Natural killer cell treated with Interleukin-12 subunit alpha and Interleukin-12 subunit beta and Interleukin-15 and Interleukin-18, amount 100 ng/mL, for 72 hours (primary cell): ENCODE measurements at regions not wholly inside any gene's neighbourhood (a gene's known extent, or its start where the extent isn't known, plus 50 kb on each side); places are given as distances from the start of the nearest gene placed in this dataset.
"Not testable (repeated sequence)": the region's sequence is repeated elsewhere in the genome, so short reads cannot be mapped to it uniquely, and the experiment has no call there.

Experiments used
- ATAC-seq, 2 donors: fragments of 150-1000 bp; cut with Tn5 transposase in 1 of 2; sonication (Bioruptor Pico), chemical (Tn5 transposase) in 1 of 2; 2 replicates each; pipeline ENCODE4 v1.10.0; 2021
- DNase-seq: peaks from one replicate; pipeline ENCODE4 v3.0.0; 2022; ENCODE audit warnings: low spot score
- H3K27ac Mint-ChIP-seq, 2 donors: 1 replicate in 1 of 2; 2 replicates in 1 of 2; pipeline ENCODE4 v1.8.0; 2022; ENCODE audit warnings: mixed read lengths in 2 of 2, mild to moderate bottlenecking in 1 of 2, moderate library complexity in 1 of 2
- H3K27me3 Mint-ChIP-seq, 2 donors: 1 replicate in 1 of 2; 2 replicates in 1 of 2; pipeline ENCODE4 v1.8.0; 2022; ENCODE audit warnings: mixed read lengths in 2 of 2
- H3K36me3 Mint-ChIP-seq: one replicate; pipeline ENCODE4 v1.8.0; 2022; ENCODE audit warnings: mixed read lengths
- H3K4me1 Mint-ChIP-seq, 2 donors: 1 replicate in 1 of 2; 2 replicates in 1 of 2; pipeline ENCODE4 v1.8.0; 2022; ENCODE audit warnings: low read depth in 2 of 2, mixed read lengths in 2 of 2, mild to moderate bottlenecking in 1 of 2
- H3K4me3 Mint-ChIP-seq: one replicate; pipeline ENCODE4 v1.8.0; 2022; ENCODE audit warnings: mixed read lengths
- H3K9me3 Mint-ChIP-seq: 2 replicates; pipeline ENCODE4 v1.8.0; 2022; ENCODE audit warnings: mixed read lengths

DNA sequence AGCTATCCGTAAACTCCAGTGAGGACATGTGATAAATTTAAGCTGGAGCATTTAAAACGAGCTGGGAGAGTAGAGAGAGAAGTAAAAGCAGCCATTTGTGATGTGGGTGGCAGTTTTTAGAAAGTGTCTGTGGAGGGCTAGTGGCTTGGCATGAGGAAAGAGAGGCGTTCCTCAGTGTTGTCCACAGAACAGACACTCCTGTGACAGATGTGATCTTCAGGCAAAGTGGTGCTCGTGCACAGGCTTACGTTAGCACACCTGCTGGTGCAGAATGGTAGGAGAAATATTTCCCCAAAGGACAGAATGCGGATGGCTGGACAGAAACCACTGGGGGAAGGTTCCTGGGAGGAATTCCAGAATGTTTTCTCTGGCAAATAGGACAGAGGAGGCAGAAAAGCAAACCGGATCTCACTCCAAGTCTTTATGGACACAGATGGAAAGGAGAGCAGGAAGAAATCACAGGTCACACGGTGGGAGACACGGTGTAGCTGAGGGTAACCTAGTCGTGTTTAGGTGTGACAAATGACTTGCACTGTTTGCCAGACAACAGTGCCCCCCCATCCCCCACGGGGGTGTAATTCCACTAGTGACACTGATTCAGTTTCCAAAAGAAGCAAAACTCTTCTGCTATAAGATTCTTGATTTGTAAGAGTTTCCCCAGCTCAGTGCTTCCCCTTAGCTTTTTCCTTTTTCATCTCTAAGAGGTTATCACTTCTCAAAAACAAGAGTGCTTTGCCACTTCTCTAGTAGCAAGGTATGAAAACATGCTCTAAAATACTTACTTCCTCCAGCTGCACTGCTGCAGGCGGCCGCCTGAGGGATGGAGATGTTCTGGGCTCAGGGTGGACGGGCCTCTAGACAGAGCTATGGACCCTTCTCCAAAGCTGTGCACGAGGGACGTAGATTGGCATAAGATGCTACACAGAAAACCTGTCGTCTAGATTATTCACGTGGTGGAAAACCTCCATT lies 293.2 kb downstream of the QKI start:
- peak overlapping the region in 1 of 2 donors; percentile 44 for H3K27ac Mint-ChIP-seq

DNA sequence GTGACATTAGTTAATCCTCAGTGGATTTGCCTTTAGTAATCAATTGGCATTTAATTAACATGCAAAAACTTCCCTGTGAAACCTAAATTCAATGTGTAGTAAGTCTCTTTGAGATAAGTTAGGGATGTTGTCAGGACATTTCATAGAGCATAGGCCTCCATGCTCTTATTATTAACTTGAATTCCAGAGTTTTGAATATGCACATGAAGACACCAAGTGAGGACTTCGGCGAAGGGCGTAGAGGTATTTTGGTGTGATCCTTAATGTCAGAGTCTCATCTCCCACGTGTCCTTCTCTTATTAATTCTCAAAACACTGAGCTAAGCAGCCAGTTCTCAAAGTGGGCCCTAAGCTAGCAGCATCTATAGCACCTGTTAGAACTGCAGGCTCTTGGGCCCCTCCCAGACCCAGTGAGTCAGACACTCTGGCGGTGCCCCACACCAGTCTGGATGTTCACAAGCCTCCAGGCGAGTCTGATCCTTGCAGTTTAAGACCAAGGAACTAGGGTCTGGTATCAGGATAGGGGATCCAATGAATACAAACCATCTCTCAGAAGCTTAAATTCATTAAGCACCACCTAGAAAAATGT lies 292.1 kb downstream of the QKI start:
- DNase-seq (no peak), ATAC-seq (no peak)
- Mint-ChIP-seq H3K4me1 (peaks cover 17 to 27% of the 10 kb centered on the region in 2 donors), H3K27me3 (peaks cover 12 to 28% of the 10 kb centered on the region in 2 donors), H3K4me3 (no peak overlapping the region), H3K36me3 (no peaks in the 10 kb centered on the region), H3K27ac (no peak overlapping the region), H3K9me3 (no peaks in the 10 kb centered on the region)

More for the DNA sequence above, 293.2 kb downstream of the QKI start:
- Mint-ChIP-seq H3K9me3 (no peaks in the 10 kb centered on the region), H3K27me3 (peaks cover 6 to 17% of the 10 kb centered on the region in 2 donors), H3K4me1 (peaks cover 24 to 32% of the 10 kb centered on the region in 2 donors), H3K4me3 (peak overlapping the region; percentile 71), H3K36me3 (no peaks in the 10 kb centered on the region)
- no peak for DNase-seq
- no peak for ATAC-seq

DNA sequence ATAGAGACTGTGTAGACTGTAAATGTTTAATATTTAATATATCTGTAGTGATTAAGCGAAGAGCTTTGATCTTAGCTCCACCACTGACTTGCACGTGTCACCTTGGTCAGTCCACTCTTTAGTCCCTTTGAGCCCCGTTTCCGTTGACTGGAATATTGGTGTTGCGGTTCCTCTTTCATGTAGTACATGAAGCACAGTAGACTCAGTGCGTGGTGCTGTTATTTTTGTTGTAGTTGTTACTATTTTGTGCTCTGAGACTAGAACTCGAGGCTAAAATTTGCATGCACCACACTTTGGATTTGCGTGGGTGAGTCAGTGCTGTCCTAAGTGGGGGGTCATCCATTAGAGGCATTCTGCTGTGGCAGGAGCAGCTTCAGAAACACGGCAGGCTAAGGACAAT lies 291.4 kb downstream of the QKI start:
- peaks cover 12 to 28% of the 10 kb centered on the region in 2 donors for H3K27me3 Mint-ChIP-seq
- no peak overlapping the region for H3K4me3 Mint-ChIP-seq
- no peaks in the 10 kb centered on the region for H3K36me3 Mint-ChIP-seq
- ATAC-seq, result no peak
- peaks cover 12 to 22% of the 10 kb centered on the region in 2 donors for H3K4me1 Mint-ChIP-seq
- H3K27ac Mint-ChIP-seq, result no peak overlapping the region
- no peaks in the 10 kb centered on the region for H3K9me3 Mint-ChIP-seq
- no peak for DNase-seq

DNA sequence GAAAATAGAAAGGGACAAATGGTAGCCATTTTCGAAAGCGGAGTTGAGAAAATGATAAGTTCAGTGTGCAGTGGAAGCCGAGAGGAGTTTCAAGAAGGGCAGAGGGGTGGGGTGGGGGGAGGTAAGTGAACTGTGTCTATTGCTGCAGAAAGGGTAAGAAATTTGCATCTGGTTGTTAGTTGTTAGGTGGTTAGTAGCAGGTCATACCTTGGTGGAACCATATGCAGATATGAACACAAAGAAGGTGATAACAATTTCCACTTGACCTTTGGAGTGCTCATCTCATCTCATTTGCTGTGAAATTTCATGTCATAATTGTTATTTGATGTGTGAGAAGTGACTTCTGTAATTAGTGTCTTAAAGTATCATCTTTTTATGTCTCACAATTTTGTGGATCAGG lies 288.2 kb downstream of the QKI start:
- DNase-seq, result no peak
- Mint-ChIP-seq H3K4me1 (peaks cover 6 to 9% of the 10 kb centered on the region in 2 donors), H3K4me3 (no peak overlapping the region), H3K36me3 (no peaks in the 10 kb centered on the region), H3K27ac (no peak overlapping the region), H3K9me3 (no peaks in the 10 kb centered on the region), H3K27me3 (peaks cover 19 to 44% of the 10 kb centered on the region in 2 donors)
- ATAC-seq, result no peak

DNA sequence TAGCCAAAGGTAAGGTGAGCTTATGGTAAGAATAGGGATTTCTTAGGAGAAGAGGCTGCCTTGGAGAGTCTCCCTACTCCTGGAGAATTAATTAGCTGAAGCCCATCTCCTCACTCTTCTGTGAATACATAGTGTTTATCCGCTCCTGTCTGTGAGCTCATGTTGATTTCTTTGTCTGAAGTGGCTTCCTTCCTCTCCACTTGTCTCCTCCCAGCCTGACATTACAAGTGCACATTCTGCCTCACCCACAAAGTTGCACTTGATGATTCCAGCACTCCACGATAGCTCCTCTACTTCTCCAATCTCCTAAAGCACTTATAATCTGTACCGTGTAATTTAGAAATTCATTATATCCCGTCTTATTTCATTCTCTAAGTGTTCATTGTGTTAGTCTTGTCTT lies 287.2 kb downstream of the QKI start:
- Mint-ChIP-seq H3K27me3 (peaks cover 20 to 37% of the 10 kb centered on the region in 2 donors), H3K4me1 (peaks cover 0 to 4% of the 10 kb centered on the region in 2 donors), H3K4me3 (no peak overlapping the region), H3K36me3 (no peaks in the 10 kb centered on the region), H3K27ac (no peak overlapping the region), H3K9me3 (no peaks in the 10 kb centered on the region)
- DNase-seq, result no peak
- no peak for ATAC-seq

DNA sequence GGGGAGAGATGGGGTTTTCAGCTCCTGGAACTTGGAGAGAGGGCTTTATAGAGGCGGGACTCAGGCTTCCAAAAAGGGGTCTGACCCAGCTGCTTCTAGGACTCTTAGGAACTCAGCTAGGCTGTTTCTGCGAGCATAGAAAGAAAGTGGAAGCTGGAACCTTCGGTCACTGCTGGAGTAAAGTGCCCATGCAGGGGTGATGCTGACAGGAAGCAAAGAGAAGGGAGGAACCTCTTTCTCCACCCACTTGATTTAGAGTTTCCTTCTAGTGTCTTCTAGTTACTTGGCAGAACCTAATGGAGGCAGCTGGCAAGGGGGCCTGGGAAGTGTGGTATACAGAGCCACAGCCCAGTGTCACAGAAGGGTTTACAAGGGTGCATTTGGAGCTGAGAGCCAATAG lies 283.6 kb downstream of the QKI start:
- Mint-ChIP-seq H3K27me3 (peaks cover 22 to 28% of the 10 kb centered on the region in 2 donors), H3K36me3 (no peaks in the 10 kb centered on the region), H3K27ac (no peak overlapping the region), H3K4me3 (no peak overlapping the region), H3K9me3 (no peaks in the 10 kb centered on the region), H3K4me1 (peaks cover 11 to 18% of the 10 kb centered on the region in 2 donors)
- no peak for ATAC-seq
- no peak for DNase-seq

DNA sequence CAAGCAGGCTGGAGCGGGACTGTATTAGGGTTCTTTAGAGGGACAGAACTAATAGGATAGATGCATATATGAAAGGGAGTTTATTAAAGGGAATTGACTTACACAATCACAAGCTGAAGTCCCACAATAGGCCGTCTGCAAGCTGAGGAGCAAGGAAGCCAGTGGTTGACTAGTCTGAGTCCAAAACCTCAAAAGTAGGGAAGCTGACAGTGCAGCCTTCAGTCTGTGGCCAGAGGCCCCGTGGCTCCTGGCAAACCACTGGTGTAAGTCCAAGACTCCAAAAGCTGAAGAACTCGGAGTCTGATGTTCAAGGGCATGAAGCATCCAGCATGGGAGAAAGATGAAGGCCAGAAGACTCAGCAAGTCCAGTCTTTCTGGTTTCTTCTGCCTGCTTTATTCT lies 281.8 kb downstream of the QKI start:
- ATAC-seq, H3K36me3 Mint-ChIP-seq, H3K9me3 Mint-ChIP-seq, H3K4me3 Mint-ChIP-seq, DNase-seq, H3K27ac Mint-ChIP-seq: not testable (repeated sequence)
- Mint-ChIP-seq H3K4me1 (peaks cover 11 to 18% of the 10 kb centered on the region in 2 donors), H3K27me3 (peaks cover 16 to 17% of the 10 kb centered on the region in 2 donors)

DNA sequence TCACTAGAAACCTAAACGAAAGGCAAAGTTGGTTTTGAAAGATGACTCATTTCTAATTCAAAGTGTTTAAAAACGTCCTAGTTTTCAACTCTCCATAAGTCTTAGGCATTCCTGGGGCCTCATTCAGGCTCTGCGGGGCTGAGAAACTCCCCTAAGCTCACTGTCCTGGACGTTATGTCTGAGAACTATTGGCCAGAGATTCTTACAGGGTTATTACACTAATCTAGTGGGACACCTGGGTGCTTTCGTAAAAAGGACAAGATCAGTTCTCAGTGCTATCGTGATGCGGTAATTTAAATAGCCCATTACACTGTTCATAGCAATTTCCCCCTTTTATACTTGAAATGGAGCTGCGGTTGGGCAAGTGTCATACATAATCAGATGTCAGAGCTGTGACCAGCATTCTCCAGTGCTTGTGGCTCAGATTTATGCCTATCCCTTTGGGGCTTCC lies 280.9 kb downstream of the QKI start:
- H3K4me3 Mint-ChIP-seq, result no peak overlapping the region
- peaks cover 11 to 18% of the 10 kb centered on the region in 2 donors for H3K4me1 Mint-ChIP-seq
- H3K36me3 Mint-ChIP-seq, result no peaks in the 10 kb centered on the region
- no peak overlapping the region for H3K27ac Mint-ChIP-seq
- H3K27me3 Mint-ChIP-seq, result peaks cover 16 to 20% of the 10 kb centered on the region in 2 donors
- no peaks in the 10 kb centered on the region for H3K9me3 Mint-ChIP-seq
- no peak for ATAC-seq
- DNase-seq, result no peak

DNA sequence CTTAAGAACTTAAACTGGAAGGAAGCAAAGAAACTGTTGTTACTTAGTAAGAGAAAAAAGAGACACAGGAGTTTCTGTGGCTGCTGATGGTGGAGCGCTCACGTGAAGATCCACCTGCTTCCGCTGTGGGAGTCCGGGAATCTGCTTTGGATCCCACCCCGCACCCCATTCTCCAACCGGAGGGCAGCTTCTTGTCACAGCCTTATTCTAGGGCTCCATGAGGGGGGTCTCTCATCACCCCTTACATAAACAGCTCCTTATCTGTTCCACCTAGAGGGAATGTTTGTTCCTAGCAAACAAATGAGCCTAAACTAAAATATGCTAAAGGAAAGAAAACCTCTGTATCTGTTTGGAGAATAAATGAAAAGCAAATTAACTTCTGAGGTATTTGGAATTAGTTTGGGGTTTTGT lies 280.5 kb downstream of the QKI start:
- Mint-ChIP-seq H3K36me3 (no peaks in the 10 kb centered on the region), H3K4me3 (no peak overlapping the region)

DNA sequence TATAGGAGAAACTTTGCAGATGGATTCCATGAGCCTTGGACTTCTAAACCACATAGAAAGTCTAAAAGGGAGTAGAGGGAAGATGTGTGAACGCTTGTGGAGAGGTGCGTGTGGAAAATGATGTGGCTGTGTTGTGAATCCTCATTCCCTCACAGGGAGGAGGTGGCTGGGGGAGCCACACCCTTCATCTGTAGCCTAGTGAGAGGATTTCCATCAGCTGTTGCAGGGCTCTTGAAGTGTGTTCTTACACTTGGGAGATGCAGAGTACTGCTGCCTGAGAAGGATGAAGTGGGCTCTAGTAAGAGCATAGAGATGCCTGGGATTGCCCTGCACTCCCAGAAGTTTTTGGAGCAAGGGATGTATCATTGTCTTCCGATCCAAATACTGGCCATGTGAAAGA lies 279.6 kb downstream of the QKI start:
- H3K9me3 Mint-ChIP-seq, result no peaks in the 10 kb centered on the region

More for the DNA sequence above, 280.5 kb downstream of the QKI start:
- DNase-seq (no peak), ATAC-seq (no peak)
- peaks cover 11 to 18% of the 10 kb centered on the region in 2 donors for H3K4me1 Mint-ChIP-seq
- peaks cover 15 to 21% of the 10 kb centered on the region in 2 donors for H3K27me3 Mint-ChIP-seq
- H3K9me3 Mint-ChIP-seq, result no peaks in the 10 kb centered on the region
- no peak overlapping the region for H3K27ac Mint-ChIP-seq

DNA sequence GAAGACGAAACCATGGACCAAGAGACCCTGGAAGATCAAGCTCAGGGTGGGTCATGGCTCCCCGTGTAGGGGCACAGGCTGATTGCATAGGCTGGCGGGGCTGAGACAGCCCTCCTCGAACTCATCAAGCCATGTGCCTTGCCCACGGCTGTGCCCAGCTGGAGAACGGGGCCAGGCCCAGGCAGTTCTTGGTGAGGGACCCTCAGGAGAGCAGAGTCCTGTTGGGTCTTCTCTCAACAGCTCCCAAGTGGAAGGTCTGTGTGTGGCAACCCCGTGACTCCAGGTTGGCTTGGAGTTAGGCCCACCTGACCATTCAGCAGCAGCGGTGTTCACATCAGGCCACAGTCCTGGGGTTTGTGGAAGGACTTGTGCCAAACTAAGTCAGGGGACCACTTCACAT lies 276.5 kb downstream of the QKI start:
- peak in 1 of 2 donors; percentile 45 for ATAC-seq
- Mint-ChIP-seq H3K27me3 (peaks cover 0 to 8% of the 10 kb centered on the region in 2 donors), H3K9me3 (no peaks in the 10 kb centered on the region), H3K27ac (no peak overlapping the region), H3K4me1 (peaks cover 7 to 17% of the 10 kb centered on the region in 2 donors), H3K36me3 (no peaks in the 10 kb centered on the region), H3K4me3 (no peak overlapping the region)
- no peak for DNase-seq

More for the DNA sequence above, 279.6 kb downstream of the QKI start:
- DNase-seq, result no peak
- Mint-ChIP-seq H3K27me3 (peaks cover 6 to 16% of the 10 kb centered on the region in 2 donors), H3K27ac (no peak overlapping the region), H3K4me1 (peaks cover 11 to 18% of the 10 kb centered on the region in 2 donors), H3K36me3 (no peaks in the 10 kb centered on the region), H3K4me3 (no peak overlapping the region)
- no peak for ATAC-seq

DNA sequence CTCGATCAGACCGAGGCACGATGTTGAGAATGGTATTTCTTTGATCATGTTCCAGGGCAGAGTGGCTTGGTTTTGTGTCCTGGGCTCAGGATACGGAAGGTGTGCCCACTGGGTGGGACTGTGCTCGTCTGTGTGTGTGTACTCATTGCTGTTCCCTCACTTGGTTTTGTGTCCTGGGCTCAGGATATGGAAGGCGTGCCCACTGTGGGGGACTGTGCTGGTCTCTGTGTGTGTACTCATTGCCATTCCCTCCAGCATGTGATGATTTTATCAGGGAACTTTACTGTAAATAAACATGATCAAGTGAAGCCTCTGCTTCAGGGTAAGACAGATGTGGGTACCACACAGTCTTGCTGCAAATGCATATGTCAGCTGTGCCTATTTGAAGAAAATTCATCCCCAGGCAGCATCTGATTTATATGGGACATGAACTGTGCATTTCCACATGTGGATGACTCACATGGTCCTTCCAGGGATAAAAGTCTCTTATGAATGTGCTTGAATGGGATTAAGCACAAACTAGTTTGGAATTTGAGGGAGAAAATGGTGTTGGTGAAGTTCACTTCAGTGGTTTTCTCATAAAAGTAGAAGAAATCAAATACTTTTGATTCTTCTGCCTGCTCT lies 274.3 kb downstream of the QKI start:
- Mint-ChIP-seq H3K9me3 (peaks cover 3% of the 10 kb centered on the region), H3K4me1 (peaks cover 0 to 6% of the 10 kb centered on the region in 2 donors), H3K27ac (no peak overlapping the region), H3K36me3 (peaks cover 4% of the 10 kb centered on the region), H3K4me3 (no peak overlapping the region), H3K27me3 (peaks cover 10 to 13% of the 10 kb centered on the region in 2 donors)
- ATAC-seq, result no peak
- DNase-seq, result no peak

DNA sequence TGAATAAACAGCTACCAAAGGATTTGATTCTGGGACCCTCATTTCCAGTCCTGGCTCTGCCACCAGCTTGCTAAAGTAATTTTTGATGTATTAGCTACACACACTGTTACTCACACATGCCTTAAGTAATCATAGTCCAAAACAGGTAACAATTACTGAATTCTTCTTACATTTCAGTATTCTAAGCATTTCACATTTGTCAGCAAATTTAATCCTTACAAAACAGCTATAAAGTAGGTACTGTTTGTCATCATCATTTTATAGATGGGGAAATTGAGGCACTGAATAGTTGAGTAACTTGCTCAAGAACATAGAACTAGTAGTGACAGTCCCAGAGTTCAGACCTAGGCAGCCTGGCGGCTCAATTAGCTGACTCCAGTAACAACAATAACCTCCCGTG lies 272.6 kb downstream of the QKI start:
- Mint-ChIP-seq H3K27ac (no peak overlapping the region), H3K27me3 (peaks cover 13 to 14% of the 10 kb centered on the region in 2 donors), H3K9me3 (peaks cover 4% of the 10 kb centered on the region), H3K36me3 (peaks cover 7% of the 10 kb centered on the region), H3K4me1 (no peaks in the 10 kb centered on the region), H3K4me3 (no peak overlapping the region)
- ATAC-seq, result no peak
- no peak for DNase-seq
